ENCODE measurements at regions not wholly inside any gene's neighbourhood (a gene's known extent, or its start where the extent isn't known, plus 50 kb on each side); places are given as distances from the start of the nearest gene placed in this dataset.
A peak's percentile ranks its signal among the peaks of the same experiment; 100 is the strongest.

- Histone ChIP-seq H3K36me3 (ENCODE audit: low read depth) (no peaks in the 10 kb centered on the region), H3K9me3 (ENCODE audit: severe bottlenecking) (no peaks in the 10 kb centered on the region), H3K4me1 (ENCODE audit: insufficient read depth, poor library complexity, severe bottlenecking) (peaks cover 4% of the 10 kb centered on the region), H3K27me3 (ENCODE audit: insufficient read depth, poor library complexity, severe bottlenecking) (no peaks in the 10 kb centered on the region), H3K4me3 (ENCODE audit: severe bottlenecking) (no peak overlapping the region), H3K27ac (ENCODE audit: poor library complexity, severe bottlenecking) (no peak overlapping the region)
- ATAC-seq (ENCODE audit: low read depth), result peak; percentile 46; the same call in 1 of the 3 replicates
- DNase-seq (ENCODE audit: low spot score), result no peak
- no peak for TF ChIP-seq CTCF (IDR thresholded peaks at IDR 0.05; ENCODE audit: poor library complexity, severe bottlenecking)
Observed at GRCh38 chr4:30437316-30437715, 282.9 kb upstream of the PCDH7 start.

GRCh38 chr4:30443289-30443688, 276.9 kb upstream of the PCDH7 start:
- no peaks in the 10 kb centered on the region for H3K4me1 ChIP-seq (ENCODE audit: insufficient read depth, poor library complexity, severe bottlenecking)
- ATAC-seq (ENCODE audit: low read depth) (no peak), DNase-seq (ENCODE audit: low spot score) (no peak)
- no peaks in the 10 kb centered on the region for H3K36me3 ChIP-seq (ENCODE audit: low read depth)
- no peak overlapping the region for H3K4me3 ChIP-seq (ENCODE audit: severe bottlenecking)
- no peaks in the 10 kb centered on the region for H3K27me3 ChIP-seq (ENCODE audit: insufficient read depth, poor library complexity, severe bottlenecking)
- no peaks in the 10 kb centered on the region for H3K9me3 ChIP-seq (ENCODE audit: severe bottlenecking)
- H3K27ac ChIP-seq (ENCODE audit: poor library complexity, severe bottlenecking), result no peak overlapping the region
- no peak for TF ChIP-seq CTCF (IDR thresholded peaks at IDR 0.05; ENCODE audit: poor library complexity, severe bottlenecking)

GRCh38 chr4:30450474-30450873, 269.7 kb upstream of the PCDH7 start:
- no peaks in the 10 kb centered on the region for H3K4me1 ChIP-seq (ENCODE audit: insufficient read depth, poor library complexity, severe bottlenecking)
- ATAC-seq (ENCODE audit: low read depth) (no peak), DNase-seq (ENCODE audit: low spot score) (no peak)
- no peak for TF ChIP-seq CTCF (IDR thresholded peaks at IDR 0.05; ENCODE audit: poor library complexity, severe bottlenecking)
- no peak overlapping the region for H3K4me3 ChIP-seq (ENCODE audit: severe bottlenecking)
- H3K27ac ChIP-seq (ENCODE audit: poor library complexity, severe bottlenecking), result no peak overlapping the region
- no peaks in the 10 kb centered on the region for H3K36me3 ChIP-seq (ENCODE audit: low read depth)
- H3K9me3 ChIP-seq (ENCODE audit: severe bottlenecking), result no peaks in the 10 kb centered on the region
- no peaks in the 10 kb centered on the region for H3K27me3 ChIP-seq (ENCODE audit: insufficient read depth, poor library complexity, severe bottlenecking)

GRCh38 chr4:30454504-30454903, 265.7 kb upstream of the PCDH7 start:
- Histone ChIP-seq H3K27me3 (ENCODE audit: insufficient read depth, poor library complexity, severe bottlenecking) (no peaks in the 10 kb centered on the region), H3K4me1 (ENCODE audit: insufficient read depth, poor library complexity, severe bottlenecking) (no peaks in the 10 kb centered on the region), H3K36me3 (ENCODE audit: low read depth) (no peaks in the 10 kb centered on the region), H3K4me3 (ENCODE audit: severe bottlenecking) (no peak overlapping the region), H3K27ac (ENCODE audit: poor library complexity, severe bottlenecking) (no peak overlapping the region), H3K9me3 (ENCODE audit: severe bottlenecking) (no peaks in the 10 kb centered on the region)
- DNase-seq (ENCODE audit: low spot score) (no peak), ATAC-seq (ENCODE audit: low read depth) (no peak)
- no peak for TF ChIP-seq CTCF (IDR thresholded peaks at IDR 0.05; ENCODE audit: poor library complexity, severe bottlenecking)

GRCh38 chr4:30456716-30457115, 263.5 kb upstream of the PCDH7 start:
- DNase-seq (ENCODE audit: low spot score) (no peak), ATAC-seq (ENCODE audit: low read depth) (no peak)
- no peak overlapping the region for H3K4me3 ChIP-seq (ENCODE audit: severe bottlenecking)
- H3K27me3 ChIP-seq (ENCODE audit: insufficient read depth, poor library complexity, severe bottlenecking), result no peaks in the 10 kb centered on the region
- no peaks in the 10 kb centered on the region for H3K4me1 ChIP-seq (ENCODE audit: insufficient read depth, poor library complexity, severe bottlenecking)
- H3K36me3 ChIP-seq (ENCODE audit: low read depth), result no peaks in the 10 kb centered on the region
- no peak for TF ChIP-seq CTCF (IDR thresholded peaks at IDR 0.05; ENCODE audit: poor library complexity, severe bottlenecking)
- no peaks in the 10 kb centered on the region for H3K9me3 ChIP-seq (ENCODE audit: severe bottlenecking)
- no peak overlapping the region for H3K27ac ChIP-seq (ENCODE audit: poor library complexity, severe bottlenecking)

Data from RWPE2 (cell line).